Neural progenitor cell (in vitro differentiated cells): ENCODE measurements at regions not wholly inside any gene's neighbourhood (a gene's known extent, or its start where the extent isn't known, plus 50 kb on each side); places are given as distances from the start of the nearest gene placed in this dataset.

Experiments
- CTCF ChIP-seq: fragments of 200-600 bp; sonication (generic); IDR thresholded peaks from 2 replicates; pipeline ENCODE4 v1.5.1; 2017; ENCODE audit warnings: antibody characterized with exemption, mild to moderate bottlenecking
- EZH2 ChIP-seq: fragments of 200-600 bp; sonication (generic); IDR thresholded peaks from 2 replicates; pipeline ENCODE4 v1.6.1; 2017; ENCODE audit warnings: antibody characterized with exemption, mild to moderate bottlenecking, moderate library complexity
- EZH2phosphoT487 ChIP-seq: fragments of 200-600 bp; sonication (generic); IDR thresholded peaks from 2 replicates; pipeline ENCODE4 v1.6.1; 2017; ENCODE audit warnings: antibody characterized with exemption

GRCh38 chr14:39562175-39562574 is 129.9 kb upstream of the FBXO33 start:
- TF ChIP-seq CTCF (no peak), EZH2phosphoT487 (no peak), EZH2 (no peak)
